H1 (cell line): ENCODE measurements at regions not wholly inside any gene's neighbourhood (a gene's known extent, or its start where the extent isn't known, plus 50 kb on each side); places are given as distances from the start of the nearest gene placed in this dataset.

Experiments used
- CHD2 ChIP-seq: IDR thresholded peaks from 2 replicates; pipeline ENCODE4 v1.6.1; 2012; ENCODE audit warnings: low read length, improper control_type of control experiment
- EP300 ChIP-seq, 2 experiments: IDR thresholded peaks; 1 replicate in 1 of 2; 2 replicates in 1 of 2; pipeline ENCODE4 v1.6.1; 2011 to 2012; ENCODE audit warnings: low read depth in 2 of 2, low read length in 2 of 2, mild to moderate bottlenecking in 2 of 2, borderline replicate concordance in 1 of 2, inconsistent platforms in 1 of 2, moderate library complexity in 1 of 2
- NRF1 ChIP-seq: IDR thresholded peaks from 2 replicates; pipeline ENCODE4 v1.6.1; 2011; ENCODE audit warnings: mild to moderate bottlenecking, low read depth, low read length, improper control_type of control experiment
- TAF1 ChIP-seq: IDR thresholded peaks from 2 replicates; pipeline ENCODE4 v1.6.1; 2011; ENCODE audit warnings: mild to moderate bottlenecking, low read depth, low read length

- TF ChIP-seq CHD2 (no peak), TAF1 (no peak), EP300 (IDR thresholded peaks at IDR 0.05; ENCODE audit: borderline replicate concordance in 1 of 2, low read depth in 2 of 2, low read length in 2 of 2) (no peak), NRF1 (no peak)
- TF ChIP-seq, all 59 proteins: peak for 0
Measured at GRCh38 chr20:48552550-48552949, 275.2 kb downstream of the PREX1 start (continued).
